Right hindlimb (tissue), 1 donor: ENCODE measurements at regions not wholly inside any gene's neighbourhood (a gene's known extent, or its start where the extent isn't known, plus 50 kb on each side); places are given as distances from the start of the nearest gene placed in this dataset.

Experiments
- DNase-seq: peaks from one replicate; pipeline ENCODE4 v3.0.0-alpha.2; 2018

DNA sequence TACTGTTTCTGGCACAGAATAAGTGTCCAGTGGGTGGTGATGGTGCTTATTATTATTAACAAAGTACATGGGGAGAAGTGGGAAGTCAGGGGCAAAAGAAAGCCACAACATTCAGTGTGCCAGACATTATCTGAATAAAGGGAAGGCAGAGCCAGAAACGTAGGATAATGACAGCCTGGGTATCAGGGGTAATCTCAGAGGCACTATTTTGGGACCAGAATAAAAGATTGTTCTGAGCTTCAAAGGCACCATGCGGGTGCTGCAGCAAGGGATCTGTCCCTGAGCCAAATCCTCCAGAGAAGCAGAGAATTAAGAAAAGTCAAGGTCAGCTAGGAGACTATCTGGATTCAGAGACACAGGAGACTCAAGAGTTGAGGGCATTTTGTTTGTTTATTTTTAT is 328.8 kb upstream of the GATB start:
- no peak for DNase-seq

DNA sequence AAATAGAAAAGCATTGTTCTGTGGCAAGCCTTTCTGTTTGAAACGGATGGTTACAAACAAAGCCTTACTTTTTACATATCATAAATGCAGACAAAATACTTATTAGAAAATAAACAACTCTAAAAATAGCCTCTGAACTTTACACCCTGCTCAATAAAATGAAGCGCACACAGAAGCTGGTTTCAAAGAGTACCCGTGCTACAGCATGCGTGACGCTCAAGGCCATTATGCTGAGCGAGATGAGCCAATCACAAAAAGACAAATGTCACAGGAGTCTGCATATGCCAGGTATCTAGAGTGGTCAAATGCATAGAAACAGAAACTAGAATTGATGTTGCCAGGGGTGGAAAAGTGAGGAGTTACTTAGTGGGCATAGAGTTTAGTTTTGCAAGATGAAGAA is 326.5 kb upstream of the GATB start:
- no peak for DNase-seq

DNA sequence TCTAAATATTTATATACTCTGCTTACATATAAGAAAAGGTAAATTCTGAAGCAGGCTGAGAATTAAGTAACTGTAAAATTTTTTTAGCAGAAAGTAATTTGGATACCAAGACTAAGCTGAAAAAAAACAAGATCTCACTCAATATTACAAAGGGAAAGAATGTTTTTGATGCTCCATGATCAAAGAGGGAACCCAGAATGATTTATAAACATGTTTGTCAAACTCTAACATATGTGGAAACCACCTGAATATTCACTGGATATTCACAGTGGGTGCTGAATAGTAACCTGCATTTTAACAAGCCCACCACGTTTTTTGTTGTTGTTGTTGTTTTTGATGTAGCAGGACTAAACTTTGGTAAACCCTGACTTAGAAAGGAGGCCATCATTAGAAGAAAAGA is 324.9 kb upstream of the GATB start:
- no peak for DNase-seq

DNA sequence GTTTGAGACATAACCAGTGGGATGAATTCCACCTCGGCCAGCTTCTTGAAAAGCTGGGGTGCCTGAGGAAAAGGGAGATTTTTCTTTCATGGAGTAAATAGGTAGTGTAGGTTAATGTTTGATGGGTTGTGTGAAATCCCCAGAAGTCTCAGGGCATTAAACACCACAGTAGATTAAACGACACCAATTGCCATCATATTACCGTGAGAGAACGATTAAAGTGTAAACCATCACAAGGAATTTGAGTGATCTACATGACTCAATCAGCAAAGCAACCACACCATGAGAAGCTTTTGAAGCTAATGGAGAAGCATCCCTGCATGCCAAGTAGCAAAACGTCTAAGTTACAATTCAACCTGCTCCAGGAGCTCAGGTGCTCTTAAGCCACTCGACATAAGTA is 322.5 kb upstream of the GATB start:
- DNase-seq = no peak

DNA sequence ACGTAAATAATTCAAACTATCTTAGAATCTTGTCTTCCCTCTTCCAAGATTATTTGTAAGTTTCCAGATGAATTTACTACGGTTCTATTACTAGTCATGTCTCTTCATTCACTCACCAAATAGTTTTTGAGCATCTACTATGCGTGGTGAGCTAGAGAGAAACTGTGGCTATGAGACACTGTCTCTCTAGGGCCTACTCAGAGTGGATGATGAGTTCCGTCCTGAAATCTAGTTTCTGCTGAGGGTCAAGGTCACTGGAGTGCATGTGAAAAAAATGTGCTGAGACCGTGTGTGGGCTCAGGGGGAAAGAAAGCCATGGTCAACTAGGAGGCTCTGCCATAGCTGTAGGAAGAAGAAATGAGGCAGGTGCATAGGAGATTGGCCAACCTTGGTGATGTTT is 320.2 kb upstream of the GATB start:
- DNase-seq = no peak

GRCh38 chr4:152079543-152080293 is 318.9 kb upstream of the GATB start:
- no peak for DNase-seq

DNA sequence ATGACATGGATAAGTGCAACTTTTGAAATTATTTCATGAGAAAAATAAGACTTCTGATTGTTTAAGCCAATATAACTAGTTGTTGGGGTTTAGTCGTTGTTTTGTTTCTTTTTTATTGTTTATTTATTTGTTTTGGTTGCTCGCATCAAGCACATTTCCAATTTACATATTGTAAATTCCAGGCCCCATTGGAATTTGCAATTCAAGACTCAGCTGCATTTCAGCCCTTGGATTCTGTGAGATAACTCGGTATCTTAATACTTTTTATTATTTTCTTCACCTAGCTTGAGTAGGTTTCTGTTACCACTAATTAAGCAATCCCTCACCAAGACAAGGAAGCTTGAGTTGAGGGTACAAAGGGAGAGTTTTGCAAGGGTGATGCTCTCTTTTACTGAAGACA is 318.3 kb upstream of the GATB start:
- DNase-seq = no peak

DNA sequence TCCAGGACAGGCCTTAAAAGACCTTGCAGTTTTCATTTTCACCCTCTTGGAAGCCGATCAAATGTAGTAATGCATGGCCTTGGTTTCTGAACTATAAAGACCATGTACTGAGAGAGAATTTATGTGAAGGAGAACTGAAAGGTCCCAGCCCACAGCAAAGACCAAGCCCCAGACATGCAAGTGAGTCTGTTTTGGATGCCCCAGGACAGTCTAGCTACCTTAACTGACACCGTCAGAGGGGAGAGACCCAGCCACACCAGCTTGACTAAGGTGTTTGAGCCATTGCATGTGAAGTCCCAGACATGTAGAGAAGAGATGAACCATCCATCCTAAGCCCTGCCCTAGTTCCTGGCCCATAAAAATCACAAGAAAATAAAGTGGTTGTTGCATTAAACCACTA is 316.8 kb upstream of the GATB start:
- DNase-seq = no peak

DNA sequence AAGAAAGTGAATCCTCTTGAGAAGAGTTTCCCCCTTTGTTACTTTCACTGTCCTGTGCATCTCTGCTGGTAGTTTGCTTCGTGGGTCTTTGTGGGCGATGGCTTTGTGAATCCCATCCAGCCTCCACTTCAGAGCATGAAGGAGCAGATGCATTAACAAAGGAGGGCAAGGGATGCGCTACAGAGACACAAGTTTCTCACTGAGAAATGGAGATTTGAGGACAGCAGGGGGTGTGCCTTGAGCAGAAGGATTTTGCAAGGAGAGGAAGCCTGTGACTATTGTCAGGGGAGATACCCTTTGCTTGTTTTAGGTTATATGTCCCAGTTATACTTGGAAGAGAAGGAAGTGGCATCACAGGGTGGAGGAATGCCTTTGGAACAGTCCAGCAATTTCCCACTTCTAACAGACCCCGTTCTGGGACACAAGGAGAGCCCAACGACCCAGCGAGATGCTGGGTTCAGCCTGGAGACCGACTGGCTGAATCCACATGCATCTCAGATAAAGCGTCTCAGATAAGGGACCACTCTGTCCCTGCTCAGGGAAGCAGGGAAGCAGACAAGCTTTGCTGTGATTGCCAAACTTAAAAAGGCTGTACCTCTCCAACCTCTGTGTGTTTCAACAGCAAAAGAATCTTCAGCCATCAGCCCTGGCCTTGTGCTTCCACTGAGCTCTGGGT is 314.6 kb upstream of the GATB start:
- DNase-seq = no peak

GRCh38 chr4:152074573-152074972 is 313.8 kb upstream of the GATB start:
- no peak for DNase-seq

DNA sequence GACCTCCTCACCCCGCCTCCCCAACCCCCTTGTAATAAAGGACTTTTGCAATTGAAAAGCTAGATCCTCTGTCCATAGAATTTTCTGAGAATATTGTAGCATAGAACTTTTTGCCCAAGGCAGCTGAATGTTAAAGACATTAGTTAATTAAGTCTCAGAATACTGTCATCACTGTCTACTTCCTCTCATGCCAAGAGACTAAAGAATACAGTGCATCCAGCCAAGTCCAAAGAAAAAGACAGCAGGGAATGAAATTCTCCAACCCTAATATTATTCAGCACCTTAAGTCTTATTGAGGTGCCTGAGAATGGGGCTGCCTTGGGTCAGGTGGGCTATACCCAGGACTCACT is 313.3 kb upstream of the GATB start:
- no peak for DNase-seq

DNA sequence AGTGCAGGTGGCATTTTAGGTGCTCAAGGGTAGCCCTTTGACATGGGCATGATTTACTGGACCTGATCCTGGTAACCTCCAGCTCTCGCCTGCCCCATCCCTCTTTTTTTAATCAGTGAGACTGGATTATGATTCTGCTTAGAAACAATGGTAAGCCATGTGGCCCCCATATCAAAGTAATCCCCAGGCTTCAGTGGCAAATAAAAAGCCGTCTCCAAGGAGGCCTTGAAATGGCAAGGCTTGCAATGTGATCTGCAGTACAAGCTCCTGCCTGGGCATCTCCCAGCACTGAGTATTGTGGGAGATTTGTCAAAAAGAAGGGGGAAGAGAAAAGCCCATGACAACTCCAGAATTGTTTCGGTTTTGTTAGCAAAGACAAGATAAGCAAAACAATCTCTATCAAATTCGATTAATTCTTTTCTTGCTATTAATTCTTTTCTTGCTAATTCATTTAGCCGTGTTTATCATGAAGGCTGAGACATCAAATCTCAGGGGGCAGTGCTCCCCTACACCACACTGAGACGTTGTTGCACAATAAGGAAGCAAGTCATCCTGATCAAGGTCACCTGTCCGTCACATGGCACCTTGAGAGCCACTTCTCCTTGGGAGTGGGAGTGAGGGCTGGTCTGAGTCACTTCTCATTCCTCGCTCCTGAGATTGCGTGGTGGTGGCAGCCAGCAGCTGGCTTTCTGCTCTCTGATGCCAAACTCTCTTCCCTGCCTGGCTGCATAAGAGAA is 312.7 kb upstream of the GATB start:
- no peak for DNase-seq

GRCh38 chr4:152072906-152073305 is 312.1 kb upstream of the GATB start:
- no peak for DNase-seq

DNA sequence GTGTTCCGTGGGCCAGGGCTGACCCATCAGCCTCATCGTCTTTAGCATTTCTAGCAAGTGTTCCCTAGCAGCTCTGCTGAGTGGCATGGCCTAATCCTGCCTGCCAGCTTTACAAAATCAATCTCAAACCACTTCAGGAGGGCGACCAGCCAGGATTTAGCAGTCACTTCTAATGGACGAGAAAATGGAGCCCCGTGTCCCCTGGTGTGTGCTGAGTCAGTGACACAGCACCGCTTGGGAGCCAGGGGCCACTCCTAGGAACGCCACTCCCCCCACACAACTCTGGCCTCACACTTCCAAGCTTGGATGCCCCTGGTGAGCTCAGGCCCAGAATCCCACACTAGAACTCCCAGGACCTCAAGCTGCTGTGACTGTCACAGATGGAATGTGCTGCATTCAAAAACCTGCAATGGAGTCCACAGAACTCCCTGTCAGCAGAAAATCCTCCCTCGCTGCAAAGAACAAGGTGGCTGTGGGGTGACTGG is 311.2 kb upstream of the GATB start:
- DNase-seq = no peak

DNA sequence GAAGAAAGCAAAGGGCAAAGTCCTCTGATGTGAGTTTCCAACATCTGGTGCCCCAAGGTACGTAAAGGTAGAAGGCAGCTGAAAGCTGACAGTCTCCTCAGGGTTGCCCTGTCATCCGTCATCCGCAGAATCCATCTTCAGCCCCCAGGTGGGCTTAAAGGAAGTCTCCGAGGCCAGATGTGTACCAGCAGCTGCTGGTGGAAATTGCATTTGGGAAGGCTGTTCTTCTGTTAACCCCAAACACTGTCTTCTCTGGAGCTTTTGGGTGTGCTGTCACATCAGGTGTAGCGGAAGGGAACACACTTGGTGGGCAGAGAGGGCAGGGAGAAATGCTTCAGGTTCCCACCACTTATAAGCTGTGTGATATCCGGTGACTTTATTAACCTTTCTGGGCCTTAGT is 310.0 kb upstream of the GATB start:
- no peak for DNase-seq

DNA sequence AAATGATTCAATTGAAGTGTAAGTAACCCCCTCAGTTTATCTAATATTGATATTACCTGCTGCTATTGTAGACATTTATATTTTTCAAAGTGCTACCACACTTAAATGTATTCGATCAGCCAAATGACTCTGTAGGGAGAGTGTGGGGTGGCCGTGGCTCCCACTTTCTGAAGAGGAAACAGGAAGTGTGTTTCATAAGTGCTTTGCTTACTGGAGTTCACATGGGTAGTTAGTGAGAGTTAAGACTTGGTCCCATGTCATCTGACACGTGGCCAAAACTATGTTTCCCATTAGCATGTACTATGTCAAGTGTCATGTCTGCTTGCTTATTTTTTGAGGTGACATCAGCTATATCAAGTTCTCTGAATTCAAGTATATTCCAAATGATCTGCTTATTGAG is 308.1 kb upstream of the GATB start:
- no peak for DNase-seq

DNA sequence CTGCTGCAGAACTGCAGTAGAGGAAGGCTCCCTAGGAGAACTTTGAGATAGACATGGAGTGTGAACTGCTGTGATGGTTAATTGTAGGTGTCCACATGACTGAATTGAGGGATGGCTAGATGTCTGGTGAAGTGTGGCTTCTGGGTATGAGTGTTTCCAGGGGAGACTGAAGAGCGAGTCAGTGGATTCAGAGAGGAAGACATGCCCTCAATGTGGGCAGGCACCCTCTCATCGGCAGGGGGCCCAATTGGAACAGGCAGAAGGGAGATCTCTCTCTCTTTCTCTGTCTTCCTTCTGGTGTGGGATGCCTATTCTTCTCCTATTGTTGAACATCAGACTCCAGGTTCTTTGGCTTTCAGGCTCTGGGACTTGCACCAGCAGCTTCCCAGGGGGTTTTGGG is 304.7 kb upstream of the GATB start:
- DNase-seq = no peak

DNA sequence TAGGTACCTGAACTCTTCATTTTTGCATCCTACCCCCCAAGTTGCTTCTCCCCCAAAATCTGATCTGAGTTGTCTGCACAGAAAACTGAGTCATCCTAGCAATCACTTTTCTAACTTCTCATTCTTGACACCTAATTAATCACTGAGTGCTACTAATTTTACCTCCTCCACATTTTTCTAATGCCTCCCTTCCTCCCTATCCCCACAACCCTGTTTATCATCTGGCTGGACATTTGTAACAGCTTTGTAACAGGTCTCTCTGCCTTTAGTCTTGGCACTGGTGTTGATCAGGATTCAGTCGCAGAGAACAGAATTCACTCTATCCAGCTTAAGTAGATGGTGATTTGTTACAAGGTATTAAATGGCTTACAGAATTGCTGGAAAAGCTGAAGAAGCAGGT is 303.9 kb upstream of the GATB start:
- DNase-seq = no peak

- DNase-seq = no peak
Measured at GRCh38 chr4:152064282-152064681, 303.5 kb upstream of the GATB start.

GRCh38 chr4:152063621-152064240 is 302.9 kb upstream of the GATB start:
- DNase-seq = peak; percentile 81

GRCh38 chr4:152062936-152063620 is 302.3 kb upstream of the GATB start:
- DNase-seq = no peak

DNA sequence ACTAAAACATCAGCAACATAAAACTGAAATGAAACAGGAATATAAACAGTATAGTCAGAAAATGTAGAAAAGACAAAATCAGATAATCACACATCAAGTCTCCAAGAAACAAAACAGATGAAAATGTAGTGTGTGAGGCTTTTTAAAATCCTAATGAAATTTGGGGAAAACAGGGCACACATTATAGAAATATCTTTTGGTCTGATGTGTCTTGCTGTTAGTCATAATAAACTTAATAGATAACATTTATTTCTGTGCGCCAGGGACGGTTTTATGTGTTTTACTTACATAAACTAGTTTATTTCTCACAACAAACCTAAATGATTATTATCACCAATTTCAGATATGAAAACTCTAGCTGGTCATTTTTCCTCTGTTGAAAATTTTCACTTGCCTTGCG is 293.9 kb upstream of the GATB start:
- no peak for DNase-seq

- no peak for DNase-seq
Measured at GRCh38 chr4:152052451-152053057, 291.7 kb upstream of the GATB start.
